H9 (cell line): ENCODE measurements at regions not wholly inside any gene's neighbourhood (a gene's known extent, or its start where the extent isn't known, plus 50 kb on each side); places are given as distances from the start of the nearest gene placed in this dataset.

Experiments used
- DNase-seq: peaks from one replicate; pipeline ENCODE4 v3.0.0-alpha.2; 2017
- H2AFZ ChIP-seq: one replicate; pipeline ENCODE4 v1.6.1; 2013; ENCODE audit warnings: mild to moderate bottlenecking, low read length, control low read depth, moderate library complexity
- H2AK5ac ChIP-seq: 2 replicates; pipeline ENCODE4 v1.6.1; 2013; ENCODE audit warnings: low read length, control low read depth, mixed read lengths; ENCODE audit not compliant: insufficient read length
- H2BK120ac ChIP-seq: one replicate; pipeline ENCODE4 v1.6.1; 2013; ENCODE audit warnings: low read depth, mild to moderate bottlenecking, low read length, control low read depth, inconsistent platforms; ENCODE audit not compliant: poor library complexity, severe bottlenecking
- H2BK12ac ChIP-seq: 2 replicates; pipeline ENCODE4 v1.6.1; 2013; ENCODE audit warnings: low read length, control low read depth, mixed read lengths, low read depth; ENCODE audit not compliant: insufficient read length
- H2BK15ac ChIP-seq: 2 replicates; pipeline ENCODE4 v1.6.1; 2013; ENCODE audit warnings: low read depth, low read length, control low read depth
- H2BK20ac ChIP-seq: one replicate; pipeline ENCODE4 v1.6.1; 2013; ENCODE audit warnings: low read depth, mild to moderate bottlenecking, low read length, control low read depth, inconsistent platforms; ENCODE audit not compliant: poor library complexity, severe bottlenecking
- H2BK5ac ChIP-seq: 2 replicates; pipeline ENCODE4 v1.6.1; 2013; ENCODE audit warnings: low read length, control low read depth, mixed read lengths; ENCODE audit not compliant: insufficient read length
- H3K14ac ChIP-seq: 2 replicates; pipeline ENCODE4 v1.6.1; 2013; ENCODE audit warnings: low read length, control low read depth; ENCODE audit not compliant: insufficient read depth
- H3K18ac ChIP-seq: 2 replicates; pipeline ENCODE4 v1.6.1; 2013; ENCODE audit warnings: low read depth, mild to moderate bottlenecking, mixed read lengths, low read length, control low read depth; ENCODE audit not compliant: insufficient read length
- H3K23ac ChIP-seq: 2 replicates; pipeline ENCODE4 v1.6.1; 2013; ENCODE audit warnings: low read length, control low read depth, mixed read lengths, low read depth; ENCODE audit not compliant: insufficient read length
- H3K23me2 ChIP-seq: 2 replicates; pipeline ENCODE4 v1.6.1; 2013; ENCODE audit warnings: low read depth, mild to moderate bottlenecking, mixed read lengths, low read length, control low read depth; ENCODE audit not compliant: insufficient read length, poor library complexity, severe bottlenecking
- H3K27ac ChIP-seq: 2 replicates; pipeline ENCODE4 v1.5.1; 2013; ENCODE audit warnings: low read length, control low read depth, mixed read lengths, low read depth; ENCODE audit not compliant: insufficient read length
- H3K27me3 ChIP-seq: 2 replicates; pipeline ENCODE4 v1.6.1; 2013; ENCODE audit warnings: low read length, control low read depth, inconsistent platforms; ENCODE audit not compliant: insufficient read depth
- H3K4ac ChIP-seq: 2 replicates; pipeline ENCODE4 v1.6.1; 2013; ENCODE audit warnings: low read depth, mild to moderate bottlenecking, control low read depth, inconsistent platforms, low read length, moderate library complexity
- H3K4me1 ChIP-seq: 2 replicates; pipeline ENCODE4 v1.6.1; 2013; ENCODE audit warnings: low read length, control low read depth, inconsistent platforms; ENCODE audit not compliant: insufficient read depth
- H3K4me2 ChIP-seq: 2 replicates; pipeline ENCODE4 v1.6.1; 2013; ENCODE audit warnings: low read length, control low read depth, mixed read lengths; ENCODE audit not compliant: insufficient read length, insufficient read depth
- H3K56ac ChIP-seq: 2 replicates; pipeline ENCODE4 v1.6.1; 2013; ENCODE audit warnings: low read depth, mild to moderate bottlenecking, mixed read lengths, low read length, control low read depth; ENCODE audit not compliant: insufficient read length
- H3K79me1 ChIP-seq: 2 replicates; pipeline ENCODE4 v1.6.1; 2013; ENCODE audit warnings: low read depth, mild to moderate bottlenecking, moderate library complexity, low read length, control low read depth, inconsistent platforms; ENCODE audit not compliant: insufficient read depth, poor library complexity, severe bottlenecking
- H3K79me2 ChIP-seq: 2 replicates; pipeline ENCODE4 v1.6.1; 2013; ENCODE audit warnings: low read length, control low read depth, inconsistent platforms; ENCODE audit not compliant: insufficient read depth
- H3K9ac ChIP-seq: 2 replicates; pipeline ENCODE4 v1.6.1; 2013; ENCODE audit warnings: low read length, control low read depth, mixed read lengths; ENCODE audit not compliant: insufficient read length; ENCODE audit errors: extremely low read depth
- H3K9me3 ChIP-seq: one replicate; pipeline ENCODE4 v1.6.1; 2013; ENCODE audit warnings: low read depth, low read length, inconsistent platforms; ENCODE audit not compliant: control insufficient read depth
- H3T11ph ChIP-seq: one replicate; pipeline ENCODE4 v1.6.1; 2013; ENCODE audit warnings: mild to moderate bottlenecking, low read length, control low read depth, inconsistent platforms
- H4K20me1 ChIP-seq: one replicate; pipeline ENCODE4 v1.6.1; 2013; ENCODE audit not compliant: control insufficient read depth, insufficient read length, insufficient read depth
- H4K5ac ChIP-seq: 2 replicates; pipeline ENCODE4 v1.6.1; 2013; ENCODE audit warnings: low read depth, mild to moderate bottlenecking, mixed read lengths, low read length, control low read depth; ENCODE audit not compliant: insufficient read length
- H4K8ac ChIP-seq: replicated peaks from 2 replicates; pipeline ENCODE4 v1.6.1; 2013; ENCODE audit warnings: low read length, control low read depth, mixed read lengths, low read depth; ENCODE audit not compliant: insufficient read length
- H4K91ac ChIP-seq: 2 replicates; pipeline ENCODE4 v1.6.1; 2013; ENCODE audit warnings: low read depth, mild to moderate bottlenecking, moderate library complexity, mixed read lengths, low read length, control low read depth; ENCODE audit not compliant: insufficient read length
- H3K27ac Mint-ChIP-seq, 3 experiments: 2 replicates in 2 of 3; 3 replicates in 1 of 3; pipeline ENCODE4 v1.8.0; 2020 to 2021; ENCODE audit warnings: mixed read lengths in 3 of 3, mild to moderate bottlenecking in 1 of 3, moderate library complexity in 1 of 3
- H3K27me3 Mint-ChIP-seq: 2 replicates; pipeline ENCODE4 v1.8.0; 2021; ENCODE audit warnings: low read depth, mild to moderate bottlenecking, moderate library complexity, mixed read lengths
- H3K36me3 Mint-ChIP-seq, 3 experiments: 2 replicates in 2 of 3; 3 replicates in 1 of 3; pipeline ENCODE4 v1.8.0; 2020 to 2021; ENCODE audit warnings: low read depth in 3 of 3, mixed read lengths in 3 of 3; ENCODE audit not compliant: insufficient read depth in 1 of 3
- H3K4me1 Mint-ChIP-seq, 2 experiments: 2 replicates each; pipeline ENCODE4 v1.8.0; 2020; ENCODE audit warnings: mixed read lengths in 2 of 2
- H3K4me3 Mint-ChIP-seq, 2 experiments: 2 replicates in 1 of 2; 3 replicates in 1 of 2; pipeline ENCODE4 v1.8.0; 2020 to 2021; ENCODE audit warnings: mild to moderate bottlenecking in 2 of 2, mixed read lengths in 2 of 2, moderate library complexity in 1 of 2
- H3K9me3 Mint-ChIP-seq, 2 experiments: 2 replicates in 1 of 2; 3 replicates in 1 of 2; pipeline ENCODE4 v1.8.0; 2020; ENCODE audit warnings: mild to moderate bottlenecking in 2 of 2, mixed read lengths in 2 of 2, moderate library complexity in 1 of 2
- WGBS: extraction: QIAGEN DNeasy Blood & Tissue Kit; methylation state at CpG from one replicate; pipeline ENCODE4 v1.1.7; 2013; ENCODE audit warnings: missing lambda C conversion rate, low lambda C conversion rate, mixed read lengths; ENCODE audit not compliant: insufficient read length; ENCODE audit errors: extremely low coverage; 5-methylcytosine and 5-hydroxymethylcytosine counted together
- TF ChIP-seq, protein P1 (sequence below): fragments of 200-600 bp; sonication (generic); conservative IDR thresholded peaks from 3 replicates; pipeline ENCODE4 v1.8.0; 2021; ENCODE audit warnings: antibody characterized with exemption, mild to moderate bottlenecking

DNA sequence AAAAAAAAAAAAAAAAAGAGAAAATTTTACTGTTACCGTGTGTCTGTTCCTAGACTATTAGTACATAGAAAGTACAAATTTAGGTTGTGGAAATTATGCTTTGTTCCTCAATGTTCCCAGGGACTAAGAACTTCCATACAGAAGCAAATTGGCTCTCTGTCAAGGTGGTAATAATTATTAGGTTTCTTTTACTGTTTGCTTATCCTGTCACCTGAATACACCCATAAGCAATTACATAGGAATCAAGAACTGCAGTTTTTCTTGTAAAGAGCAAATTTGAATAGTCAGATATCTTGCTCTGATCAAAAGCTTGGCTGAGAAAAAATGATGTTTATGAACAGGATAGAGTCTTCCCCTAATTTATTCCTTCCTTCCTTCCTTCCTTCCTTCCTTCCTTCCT is 191.2 kb downstream of the AEBP2 start:
- no peak overlapping the region for H3K56ac ChIP-seq
- no peak overlapping the region for H3T11ph ChIP-seq
- DNase-seq = no peak
- no peak overlapping the region for H2BK20ac ChIP-seq
- no peak overlapping the region for H2AFZ ChIP-seq
- no peaks in the 10 kb centered on the region for H3K79me1 ChIP-seq
- peaks cover 0 to 3% of the 10 kb centered on the region in 2 experiments; a peak in 2 of 5 replicates for H3K9me3 Mint-ChIP-seq
- no peaks in the 10 kb centered on the region for H3K4me1 ChIP-seq
- no peak overlapping the region for H3K23ac ChIP-seq
- no peaks in the 10 kb centered on the region for H3K9me3 ChIP-seq
- H4K8ac ChIP-seq = no peak overlapping the region
- no peak overlapping the region for H2BK120ac ChIP-seq
- H3K23me2 ChIP-seq = no peaks in the 10 kb centered on the region
- H4K20me1 ChIP-seq = no peaks in the 10 kb centered on the region
- no peak overlapping the region for H2AK5ac ChIP-seq
- no peak overlapping the region for H3K9ac ChIP-seq
- H3K18ac ChIP-seq = no peak overlapping the region
- H3K4ac ChIP-seq = no peak overlapping the region
- no peak overlapping the region for H2BK15ac ChIP-seq
- no peaks in the 10 kb centered on the region for H3K4me1 Mint-ChIP-seq
- H4K5ac ChIP-seq = no peak overlapping the region
- no peak overlapping the region for H3K14ac ChIP-seq
- H3K27ac Mint-ChIP-seq = no peak overlapping the region
- H2BK12ac ChIP-seq = no peak overlapping the region
- no peak overlapping the region for H3K27ac ChIP-seq
- H3K4me3 Mint-ChIP-seq = no peak overlapping the region
- H4K91ac ChIP-seq = no peak overlapping the region
- peaks cover 0 to 5% (median 2%) of the 10 kb centered on the region in 3 experiments; a peak in 4 of 7 replicates for H3K36me3 Mint-ChIP-seq
- no peak overlapping the region for H2BK5ac ChIP-seq
- no peaks in the 10 kb centered on the region for H3K27me3 Mint-ChIP-seq
- H3K4me2 ChIP-seq = no peak overlapping the region
- H3K27me3 ChIP-seq = no peaks in the 10 kb centered on the region
- WGBS = no CpG with 5 or more reads among the region's 1 CpG
- TF ChIP-seq, protein P1, sequence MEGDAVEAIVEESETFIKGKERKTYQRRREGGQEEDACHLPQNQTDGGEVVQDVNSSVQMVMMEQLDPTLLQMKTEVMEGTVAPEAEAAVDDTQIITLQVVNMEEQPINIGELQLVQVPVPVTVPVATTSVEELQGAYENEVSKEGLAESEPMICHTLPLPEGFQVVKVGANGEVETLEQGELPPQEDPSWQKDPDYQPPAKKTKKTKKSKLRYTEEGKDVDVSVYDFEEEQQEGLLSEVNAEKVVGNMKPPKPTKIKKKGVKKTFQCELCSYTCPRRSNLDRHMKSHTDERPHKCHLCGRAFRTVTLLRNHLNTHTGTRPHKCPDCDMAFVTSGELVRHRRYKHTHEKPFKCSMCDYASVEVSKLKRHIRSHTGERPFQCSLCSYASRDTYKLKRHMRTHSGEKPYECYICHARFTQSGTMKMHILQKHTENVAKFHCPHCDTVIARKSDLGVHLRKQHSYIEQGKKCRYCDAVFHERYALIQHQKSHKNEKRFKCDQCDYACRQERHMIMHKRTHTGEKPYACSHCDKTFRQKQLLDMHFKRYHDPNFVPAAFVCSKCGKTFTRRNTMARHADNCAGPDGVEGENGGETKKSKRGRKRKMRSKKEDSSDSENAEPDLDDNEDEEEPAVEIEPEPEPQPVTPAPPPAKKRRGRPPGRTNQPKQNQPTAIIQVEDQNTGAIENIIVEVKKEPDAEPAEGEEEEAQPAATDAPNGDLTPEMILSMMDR = no peak
- H3K79me2 ChIP-seq = no peaks in the 10 kb centered on the region
